AG04450 (cell line): ENCODE measurements at regions not wholly inside any gene's neighbourhood (a gene's known extent, or its start where the extent isn't known, plus 50 kb on each side); places are given as distances from the start of the nearest gene placed in this dataset.

ENCODE experiments used
- CTCF ChIA-PET: fragments of 300-600, 350-600 bp; formaldehyde crosslinking; extraction: SDS; loops from one replicate; lab custom pipeline; 2022; ENCODE audit warnings: antibody characterized with exemption, inconsistent platforms; lab: Charles Lee
- POLR2A ChIA-PET: fragments of 350-600 bp; formaldehyde crosslinking; extraction: SDS; loops from one replicate; lab custom pipeline; 2021; ENCODE audit warnings: antibody characterized with exemption, inconsistent platforms; lab: Yijun Ruan, JAX
- DNase-seq: peaks from one replicate; pipeline ENCODE4 v3.0.0-alpha.2; 2011; ENCODE audit warnings: low read depth, low spot score
- H3K27ac ChIP-seq: one replicate; pipeline ENCODE4 v1.5.1; 2012; ENCODE audit warnings: low read depth, low read length, control low read depth
- H3K27me3 ChIP-seq: one replicate; pipeline ENCODE4 v1.6.0; 2012; ENCODE audit warnings: low read length; ENCODE audit not compliant: control insufficient read depth, insufficient read depth
- H3K4me3 ChIP-seq: 2 replicates; pipeline ENCODE4 v1.5.1; 2011; ENCODE audit warnings: mild to moderate bottlenecking, low read depth, low read length, control low read depth
- H3K9me3 ChIP-seq: 2 replicates; pipeline ENCODE4 v1.5.1; 2012; ENCODE audit warnings: low read length; ENCODE audit not compliant: control insufficient read depth, insufficient read depth
- TF ChIP-seq, protein P1 (sequence below): IDR thresholded peaks from 2 replicates; pipeline ENCODE4 v1.5.1; 2011; ENCODE audit warnings: low read depth, low read length, control low read depth, inconsistent platforms

DNA sequence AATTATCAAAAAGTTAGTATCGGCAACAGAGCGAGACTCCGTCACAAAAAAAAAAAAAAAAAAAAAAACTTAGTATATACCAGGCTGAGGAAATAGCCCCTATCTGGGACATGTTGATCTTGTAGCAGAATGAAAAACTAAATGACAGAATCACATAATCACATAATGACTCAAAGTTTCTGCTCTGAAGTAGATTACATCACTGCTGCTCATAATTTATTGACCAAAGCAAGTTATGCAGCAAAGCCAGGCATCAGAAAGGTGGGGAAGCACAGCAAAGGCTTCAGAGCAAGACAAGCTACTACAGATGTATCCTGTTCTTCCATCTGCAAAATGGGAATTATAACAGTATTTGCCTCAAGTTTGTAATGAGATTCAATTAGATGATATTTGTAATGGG lies 68.1 kb downstream of the BOD1L2 start:
- Histone ChIP-seq H3K4me3 (no peak overlapping the region), H3K27ac (no peak overlapping the region), H3K9me3 (no peaks in the 10 kb centered on the region), H3K27me3 (no peaks in the 10 kb centered on the region)
- ChIA-PET CTCF (interaction anchor here (0.6 kb wide), 2 partner anchors 310 to 393 kb away, joined by 3 read pairs; no protein-coding TSS in a partner anchor), POLR2A (no interaction called here)
- no peak for DNase-seq
- TF ChIP-seq, protein P1, sequence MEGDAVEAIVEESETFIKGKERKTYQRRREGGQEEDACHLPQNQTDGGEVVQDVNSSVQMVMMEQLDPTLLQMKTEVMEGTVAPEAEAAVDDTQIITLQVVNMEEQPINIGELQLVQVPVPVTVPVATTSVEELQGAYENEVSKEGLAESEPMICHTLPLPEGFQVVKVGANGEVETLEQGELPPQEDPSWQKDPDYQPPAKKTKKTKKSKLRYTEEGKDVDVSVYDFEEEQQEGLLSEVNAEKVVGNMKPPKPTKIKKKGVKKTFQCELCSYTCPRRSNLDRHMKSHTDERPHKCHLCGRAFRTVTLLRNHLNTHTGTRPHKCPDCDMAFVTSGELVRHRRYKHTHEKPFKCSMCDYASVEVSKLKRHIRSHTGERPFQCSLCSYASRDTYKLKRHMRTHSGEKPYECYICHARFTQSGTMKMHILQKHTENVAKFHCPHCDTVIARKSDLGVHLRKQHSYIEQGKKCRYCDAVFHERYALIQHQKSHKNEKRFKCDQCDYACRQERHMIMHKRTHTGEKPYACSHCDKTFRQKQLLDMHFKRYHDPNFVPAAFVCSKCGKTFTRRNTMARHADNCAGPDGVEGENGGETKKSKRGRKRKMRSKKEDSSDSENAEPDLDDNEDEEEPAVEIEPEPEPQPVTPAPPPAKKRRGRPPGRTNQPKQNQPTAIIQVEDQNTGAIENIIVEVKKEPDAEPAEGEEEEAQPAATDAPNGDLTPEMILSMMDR: no peak

DNA sequence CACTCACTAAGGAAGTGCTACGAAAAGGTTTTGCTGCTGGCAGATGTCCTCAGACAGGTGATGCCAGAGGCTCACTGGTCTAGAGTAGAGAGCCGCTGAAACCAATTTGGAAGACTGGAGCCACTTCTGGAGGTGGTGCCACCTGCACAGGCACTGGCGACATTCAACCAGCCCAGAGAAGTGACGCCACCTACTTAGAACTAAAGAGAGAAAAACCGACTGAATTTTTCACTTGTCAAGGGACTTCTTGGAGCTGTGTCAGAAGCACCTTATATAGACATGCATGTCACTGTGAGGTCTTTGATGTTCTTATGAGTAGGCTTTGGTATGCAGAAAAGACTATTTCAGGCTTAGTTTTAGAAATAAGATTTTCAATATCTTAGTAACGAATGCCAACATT lies 71.4 kb downstream of the BOD1L2 start:
- CTCF ChIA-PET: no interaction called here

DNA sequence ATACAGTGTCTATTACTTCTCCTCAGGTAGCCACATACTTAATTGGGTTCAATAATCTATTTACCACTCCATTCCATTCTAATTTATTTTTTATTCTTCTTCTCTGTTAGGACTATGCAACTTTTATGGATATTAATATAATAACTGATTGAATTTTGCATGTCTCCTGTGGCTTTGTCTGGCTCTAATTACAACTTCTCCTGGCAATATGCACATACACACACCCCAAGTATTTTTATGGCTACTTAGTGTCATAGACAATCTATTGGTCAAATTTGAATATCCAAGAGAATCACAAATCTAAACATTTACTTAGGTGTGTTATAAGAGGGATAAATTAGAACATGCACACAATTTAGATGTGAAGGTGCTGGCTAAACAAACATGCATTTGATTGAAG lies 73.1 kb downstream of the BOD1L2 start:
- ChIA-PET POLR2A (no interaction called here), CTCF (no interaction called here)
- Histone ChIP-seq H3K27ac (no peak overlapping the region), H3K4me3 (no peak overlapping the region), H3K9me3 (no peaks in the 10 kb centered on the region), H3K27me3 (peaks cover 4% of the 10 kb centered on the region)
- DNase-seq: no peak
- TF ChIP-seq, protein P1: no peak

More for the DNA sequence above, 71.4 kb downstream of the BOD1L2 start:
- peaks cover 4% of the 10 kb centered on the region for H3K27me3 ChIP-seq
- no peak overlapping the region for H3K27ac ChIP-seq
- no peaks in the 10 kb centered on the region for H3K9me3 ChIP-seq
- no peak overlapping the region for H3K4me3 ChIP-seq
- TF ChIP-seq, protein P1: no peak
- POLR2A ChIA-PET: no interaction called here
- no peak for DNase-seq

DNA sequence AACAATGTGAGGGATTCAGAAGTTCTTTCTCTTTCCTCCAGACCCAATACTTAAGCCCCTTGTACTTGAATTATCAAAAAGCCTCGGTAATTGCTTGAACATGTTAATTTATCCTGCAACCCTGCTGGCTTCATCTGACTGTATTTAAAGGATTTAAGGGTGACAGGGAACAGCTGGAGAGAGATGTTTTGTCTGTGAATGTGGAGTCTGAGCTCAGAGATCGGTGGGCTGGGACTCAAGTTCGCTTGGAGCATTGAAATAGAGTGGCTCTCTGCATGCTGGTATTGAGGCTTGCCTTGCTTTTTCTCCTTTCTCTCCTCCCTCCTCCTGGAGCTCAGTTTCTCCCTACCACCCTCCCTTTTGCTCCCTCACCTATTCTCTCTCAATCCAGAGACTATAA lies 73.6 kb downstream of the BOD1L2 start:
- CTCF ChIA-PET: no interaction called here
- no peak for DNase-seq
- Histone ChIP-seq H3K27me3 (peaks cover 4% of the 10 kb centered on the region), H3K4me3 (no peak overlapping the region), H3K9me3 (no peaks in the 10 kb centered on the region), H3K27ac (no peak overlapping the region)
- POLR2A ChIA-PET: no interaction called here
- TF ChIP-seq, protein P1: no peak

DNA sequence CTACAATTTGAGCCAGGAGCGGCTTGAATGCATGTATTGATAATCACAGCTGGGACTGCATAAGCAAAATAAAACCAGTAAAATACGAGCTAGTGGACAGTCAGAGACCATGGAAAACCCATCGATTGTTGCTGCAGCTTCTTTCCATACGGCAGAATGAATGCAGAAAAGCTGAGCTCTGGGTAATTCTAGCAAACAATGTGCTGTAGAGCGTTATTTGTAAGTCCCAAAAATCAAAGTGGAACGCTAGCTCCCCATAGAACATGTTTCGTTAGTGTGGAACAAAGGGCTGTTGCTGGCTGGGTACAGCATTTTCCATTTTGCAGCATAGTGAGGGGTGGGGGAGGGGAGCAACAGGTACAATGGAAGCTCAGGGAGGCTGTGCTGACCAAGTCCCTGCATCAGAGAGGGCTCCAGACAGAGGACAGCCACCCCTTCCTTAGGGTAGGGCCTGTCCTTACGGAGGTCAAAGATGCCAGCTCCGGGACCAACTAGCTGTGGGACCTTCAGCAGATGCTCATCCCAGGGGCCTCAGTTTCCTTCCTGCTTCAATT lies 74.1 kb downstream of the BOD1L2 start:
- TF ChIP-seq, protein P1: no peak
- Histone ChIP-seq H3K4me3 (no peak overlapping the region), H3K9me3 (no peaks in the 10 kb centered on the region), H3K27ac (no peak overlapping the region), H3K27me3 (peaks cover 4% of the 10 kb centered on the region)
- DNase-seq: no peak
- CTCF ChIA-PET: no interaction called here
- POLR2A ChIA-PET: no interaction called here
